Neural progenitor cell (in vitro differentiated cells): ENCODE measurements at regions not wholly inside any gene's neighbourhood (a gene's known extent, or its start where the extent isn't known, plus 50 kb on each side); places are given as distances from the start of the nearest gene placed in this dataset.

ENCODE experiments used
- EZH2 ChIP-seq: fragments of 200-600 bp; sonication (generic); IDR thresholded peaks from 2 replicates; pipeline ENCODE4 v1.6.1; 2017; ENCODE audit warnings: antibody characterized with exemption, mild to moderate bottlenecking, moderate library complexity
- TF ChIP-seq, protein P1 (sequence below): fragments of 200-600 bp; sonication (generic); IDR thresholded peaks from 2 replicates; pipeline ENCODE4 v1.5.1; 2017; ENCODE audit warnings: antibody characterized with exemption, mild to moderate bottlenecking

- TF ChIP-seq, protein P1, sequence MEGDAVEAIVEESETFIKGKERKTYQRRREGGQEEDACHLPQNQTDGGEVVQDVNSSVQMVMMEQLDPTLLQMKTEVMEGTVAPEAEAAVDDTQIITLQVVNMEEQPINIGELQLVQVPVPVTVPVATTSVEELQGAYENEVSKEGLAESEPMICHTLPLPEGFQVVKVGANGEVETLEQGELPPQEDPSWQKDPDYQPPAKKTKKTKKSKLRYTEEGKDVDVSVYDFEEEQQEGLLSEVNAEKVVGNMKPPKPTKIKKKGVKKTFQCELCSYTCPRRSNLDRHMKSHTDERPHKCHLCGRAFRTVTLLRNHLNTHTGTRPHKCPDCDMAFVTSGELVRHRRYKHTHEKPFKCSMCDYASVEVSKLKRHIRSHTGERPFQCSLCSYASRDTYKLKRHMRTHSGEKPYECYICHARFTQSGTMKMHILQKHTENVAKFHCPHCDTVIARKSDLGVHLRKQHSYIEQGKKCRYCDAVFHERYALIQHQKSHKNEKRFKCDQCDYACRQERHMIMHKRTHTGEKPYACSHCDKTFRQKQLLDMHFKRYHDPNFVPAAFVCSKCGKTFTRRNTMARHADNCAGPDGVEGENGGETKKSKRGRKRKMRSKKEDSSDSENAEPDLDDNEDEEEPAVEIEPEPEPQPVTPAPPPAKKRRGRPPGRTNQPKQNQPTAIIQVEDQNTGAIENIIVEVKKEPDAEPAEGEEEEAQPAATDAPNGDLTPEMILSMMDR, result no peak
- TF ChIP-seq EZH2, result no peak
Observed at GRCh38 chr12:114580306-114580705, 103.7 kb downstream of the TBX3 start.
